Stimulated activated CD4-positive, alpha-beta T cell treated with anti-CD3 and anti-CD28 coated beads, Interleukin-1b, Interleukin-23, amount 100 ng/mL, for 1 hour (primary cell): ENCODE measurements at regions not wholly inside any gene's neighbourhood (a gene's known extent, or its start where the extent isn't known, plus 50 kb on each side); places are given as distances from the start of the nearest gene placed in this dataset.
"Not testable (repeated sequence)": the region's sequence is repeated elsewhere in the genome, so short reads cannot be mapped to it uniquely, and the experiment has no call there.

Experiments
- DNase-seq, 2 donors: peaks; one replicate each; pipeline ENCODE4 v3.0.0-alpha.2; 2020; ENCODE audit warnings: low read depth in 2 of 2

DNA sequence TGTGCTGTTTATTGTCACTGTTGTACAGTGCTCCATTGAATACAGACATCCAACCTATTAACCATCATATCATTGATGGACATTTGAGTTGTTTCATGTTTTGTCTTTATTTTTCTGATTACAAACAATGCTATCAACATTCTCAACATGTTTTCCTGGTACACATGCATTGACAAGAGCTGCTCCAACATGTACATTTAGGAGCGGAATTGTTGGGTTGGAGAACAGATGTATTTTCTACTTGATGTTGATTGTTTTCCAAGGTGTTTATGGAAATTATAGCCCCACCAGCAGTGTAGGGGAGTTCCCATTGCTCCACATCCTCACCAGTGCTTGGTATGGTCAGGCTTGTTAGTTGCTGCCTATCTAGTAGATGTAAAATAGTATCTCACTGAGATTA is 204.1 kb upstream of the CLINT1 start:
- DNase-seq: no peak

DNA sequence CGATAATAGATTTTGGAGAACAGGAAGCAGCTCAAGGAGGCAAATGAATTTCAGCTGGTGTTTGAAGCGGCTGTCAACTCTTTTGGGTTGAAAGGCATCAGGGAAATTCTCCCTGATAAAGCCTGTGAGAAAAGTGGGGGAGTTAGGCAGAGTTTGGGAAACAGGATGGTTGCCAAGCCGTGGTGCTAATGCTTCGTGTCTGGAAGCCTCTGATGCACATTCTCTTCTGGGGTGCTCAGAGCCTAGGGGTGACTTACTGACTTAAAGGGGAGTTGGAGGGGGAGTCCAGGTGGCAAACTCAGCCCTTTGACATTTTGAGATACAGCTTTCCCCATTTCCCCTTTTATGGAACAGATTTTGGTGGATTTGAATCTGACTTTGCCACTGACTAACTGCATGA is 202.5 kb upstream of the CLINT1 start:
- DNase-seq: no peak

DNA sequence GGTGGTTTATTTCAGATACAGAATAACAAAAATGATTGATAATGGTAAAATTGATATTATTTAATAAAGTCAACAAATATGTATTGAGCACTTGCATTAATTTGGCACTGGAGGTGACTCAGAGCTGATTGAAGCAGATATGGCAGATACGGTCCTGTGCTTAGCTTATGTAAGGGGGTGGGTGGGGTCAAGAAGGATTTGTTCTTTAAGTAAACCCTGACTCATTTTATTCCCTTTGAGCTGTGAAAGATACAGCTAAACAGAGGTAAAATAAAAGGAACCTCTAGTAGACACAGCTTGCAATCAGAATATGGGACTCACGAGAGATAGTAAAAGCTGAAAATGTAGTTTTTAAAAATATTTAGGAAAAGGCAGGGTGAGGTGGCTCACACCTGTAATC is 201.3 kb upstream of the CLINT1 start:
- no peak for DNase-seq

DNA sequence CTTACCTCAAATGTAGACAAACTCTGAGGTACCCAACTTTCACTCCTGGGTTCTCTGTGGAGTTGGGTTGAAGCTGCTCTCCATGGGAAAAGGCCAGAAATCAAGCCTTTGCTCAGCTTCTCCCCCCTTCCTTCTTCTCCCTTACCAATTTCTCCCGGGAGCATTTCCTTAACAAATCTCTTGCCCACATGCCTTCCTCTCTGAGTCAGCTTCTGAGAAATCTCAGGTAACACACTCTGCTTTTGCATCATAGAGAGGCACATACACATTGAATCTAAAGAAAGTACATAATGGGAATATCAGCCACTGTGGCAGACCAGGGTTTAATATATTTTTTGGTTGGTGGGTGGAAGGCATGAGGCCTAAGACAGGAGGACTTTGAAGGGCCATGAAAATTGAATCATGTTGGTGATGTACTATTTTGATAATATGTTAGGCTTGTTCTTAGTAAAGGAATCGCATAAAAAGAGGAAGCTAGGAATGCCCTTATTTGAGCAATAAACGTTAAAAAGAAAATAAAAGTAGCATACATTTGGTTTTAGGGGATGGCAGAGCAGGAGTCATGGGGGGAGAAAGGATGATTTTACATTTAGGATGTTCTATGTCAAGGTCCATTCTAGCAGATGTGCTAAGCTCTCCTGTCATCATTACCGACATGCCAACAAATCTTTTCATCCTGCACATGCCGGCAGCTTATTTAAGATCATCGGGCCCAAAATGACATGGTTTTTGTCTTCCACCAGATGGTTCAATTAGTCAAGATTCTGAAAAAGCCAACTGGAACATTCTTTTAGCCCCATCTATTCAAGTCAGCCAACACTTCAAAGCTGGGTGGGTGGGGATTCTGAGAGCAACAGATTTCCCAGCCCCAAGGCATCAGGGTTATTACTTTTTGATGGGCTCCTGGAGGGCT is 199.5 kb upstream of the CLINT1 start:
- no peak for DNase-seq

DNA sequence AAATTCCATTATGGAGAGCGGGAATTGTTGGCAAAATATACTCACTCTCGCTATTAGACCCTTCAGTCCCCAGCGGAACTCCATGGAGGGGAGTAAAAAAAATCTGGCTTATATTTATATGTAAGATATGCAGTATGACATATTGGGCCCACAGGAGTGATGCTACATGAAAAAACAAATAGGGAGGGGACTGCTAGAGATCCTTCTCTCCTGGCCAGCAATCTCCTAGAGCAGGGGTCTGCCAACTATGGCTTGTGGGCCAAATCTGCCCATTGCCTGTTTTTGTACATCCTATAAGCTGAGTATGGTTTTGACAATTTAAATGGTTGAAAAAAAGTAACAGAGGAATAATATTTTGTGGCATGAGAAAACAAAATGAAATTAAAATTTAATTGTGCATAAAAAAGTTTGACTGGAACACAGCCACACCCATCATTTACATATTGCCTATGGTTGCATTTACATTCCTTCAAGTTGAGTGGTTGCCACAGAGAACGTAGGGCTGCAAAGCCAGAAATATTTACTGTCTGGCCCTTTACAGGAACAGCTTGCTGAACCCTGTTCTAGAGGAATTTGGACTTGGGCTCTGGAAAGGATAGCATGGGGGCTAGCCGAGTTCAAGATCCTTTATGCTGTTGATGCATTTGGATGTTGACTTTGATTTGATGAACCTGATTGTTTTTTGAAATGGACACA is 197.3 kb upstream of the CLINT1 start:
- no peak for DNase-seq

DNA sequence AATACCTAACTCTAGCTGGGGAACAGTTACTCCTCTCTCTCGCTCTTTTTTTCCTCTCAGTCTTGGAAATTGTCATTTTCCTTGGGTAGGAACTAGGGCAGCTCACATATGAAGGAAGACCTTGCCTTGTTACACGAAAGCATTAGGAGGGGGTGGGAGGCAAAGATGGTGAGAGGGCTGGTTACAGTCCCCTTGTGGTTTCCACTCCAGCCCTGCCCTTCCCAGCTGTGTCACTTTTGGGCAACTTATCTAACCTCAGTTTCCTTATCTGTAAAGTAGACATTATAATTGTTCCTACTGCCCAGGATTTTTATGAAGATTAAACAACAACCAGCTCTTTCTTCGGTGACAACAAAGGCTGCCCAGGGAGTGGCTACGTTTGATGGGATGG is 196.2 kb upstream of the CLINT1 start:
- DNase-seq: no peak

DNA sequence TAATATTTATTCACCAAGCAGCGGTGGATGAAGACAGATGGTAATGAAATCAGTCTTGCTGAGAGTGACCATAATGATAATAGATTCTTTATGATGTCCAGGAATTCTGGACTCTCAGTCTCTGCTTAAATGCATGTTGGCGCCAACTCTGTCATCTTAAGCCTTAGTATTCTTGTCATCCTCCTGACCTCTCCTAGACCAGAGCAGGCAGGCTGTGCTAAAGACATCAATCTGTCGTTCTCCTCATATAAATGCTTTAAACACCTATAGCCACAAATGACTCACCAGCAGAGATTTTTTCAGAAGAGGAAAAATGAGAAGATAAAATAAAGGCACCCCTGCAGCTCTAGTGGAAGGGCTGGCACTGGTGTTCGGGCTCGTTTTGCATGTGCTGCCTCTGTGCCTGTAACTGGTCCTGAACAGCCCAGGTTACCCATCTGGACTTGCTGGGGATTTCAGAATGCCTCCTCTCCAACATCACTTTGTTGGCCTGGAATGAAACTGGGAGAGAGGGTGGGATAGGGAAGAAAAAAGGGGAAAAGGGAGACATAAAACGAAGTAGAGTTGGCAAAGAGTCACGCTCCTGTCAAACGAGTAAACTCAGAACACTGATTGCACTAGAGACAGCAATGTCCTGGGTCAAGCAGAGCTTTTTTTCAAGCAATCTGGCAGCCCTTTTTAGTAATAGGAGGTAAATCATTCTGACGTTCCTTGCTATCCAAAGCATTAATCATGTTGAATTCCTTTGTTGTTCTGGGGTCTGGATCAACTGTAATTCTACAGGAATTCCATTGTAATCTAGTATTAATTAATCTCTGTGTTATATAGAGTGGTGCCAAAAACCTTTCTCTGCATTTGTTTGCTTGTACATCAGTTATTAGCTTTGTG is 195.5 kb upstream of the CLINT1 start:
- no peak for DNase-seq

DNA sequence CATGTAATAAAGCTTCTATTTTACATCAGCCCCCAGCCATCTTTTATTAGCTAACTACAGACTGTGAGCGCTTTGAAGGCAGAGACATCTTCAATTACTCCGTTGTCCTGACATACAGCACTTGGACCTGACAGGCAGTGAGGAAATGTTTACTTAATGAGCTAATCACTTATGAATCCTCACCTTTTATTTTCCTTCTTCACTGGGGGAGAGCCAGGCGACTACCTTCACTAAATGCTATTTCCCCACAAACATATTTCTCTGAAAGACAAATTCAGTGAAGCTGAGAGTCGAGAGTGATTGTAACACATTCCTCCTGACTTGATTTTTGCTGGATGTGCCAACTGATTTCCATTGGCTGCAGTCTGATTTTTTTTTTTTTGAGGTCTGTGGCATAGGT is 192.1 kb upstream of the CLINT1 start:
- no peak for DNase-seq

DNA sequence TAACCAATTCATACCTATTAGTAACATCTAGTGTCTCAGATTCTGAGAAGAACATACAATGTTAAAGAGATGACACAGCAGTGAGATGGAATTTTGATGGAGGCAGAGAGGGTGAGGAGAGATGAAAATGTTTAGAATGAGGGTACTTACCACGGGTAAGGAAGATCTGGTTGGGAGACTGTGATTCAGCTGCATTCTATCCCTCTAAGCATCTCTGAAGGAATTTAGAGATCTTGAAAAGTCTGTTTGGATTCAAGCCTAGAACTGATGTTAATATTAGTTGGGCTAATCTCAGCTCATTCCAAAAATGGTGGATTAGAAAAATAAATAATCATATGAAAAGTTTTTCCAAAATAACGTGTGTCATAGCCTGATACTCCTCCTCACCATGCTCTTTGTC is 191.5 kb upstream of the CLINT1 start:
- DNase-seq: no peak

DNA sequence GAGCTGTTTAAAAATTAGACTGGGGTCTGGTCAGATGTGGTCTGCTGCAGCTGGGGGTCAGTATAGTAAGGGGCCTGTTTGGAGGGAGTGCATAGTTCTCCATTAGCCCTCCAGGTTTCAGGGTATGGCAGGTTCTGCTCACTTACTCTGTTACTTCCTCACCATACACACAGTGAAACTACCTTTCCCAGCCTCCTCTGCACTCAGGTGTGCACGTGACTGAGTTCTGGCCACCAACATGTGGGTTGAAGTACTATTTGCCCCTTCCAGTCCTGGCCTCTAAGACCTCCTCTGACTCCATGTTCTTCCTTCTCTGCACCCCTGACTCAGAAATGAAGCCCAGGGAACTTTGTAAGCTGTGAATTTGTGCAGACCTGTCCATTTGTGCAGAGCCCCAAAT is 190.5 kb upstream of the CLINT1 start:
- no peak for DNase-seq

DNA sequence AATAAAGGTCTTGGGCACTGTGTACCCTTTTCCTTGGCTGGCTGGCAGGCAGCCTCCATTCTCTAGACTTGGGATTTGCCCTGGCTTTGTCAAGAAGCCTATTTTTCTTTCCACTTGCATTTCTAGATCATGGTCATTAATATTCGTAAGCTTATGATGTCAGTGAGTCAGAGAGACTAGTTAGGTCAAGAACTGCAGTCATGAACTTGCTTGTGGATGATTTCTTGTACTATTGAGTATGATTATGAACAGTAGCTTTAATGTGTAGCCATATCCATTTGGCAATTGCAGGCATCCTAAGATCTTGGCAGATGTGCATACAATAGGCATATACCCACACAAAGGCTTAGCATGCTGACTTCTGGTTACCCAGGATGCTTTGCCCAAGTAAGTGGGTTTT is 186.8 kb upstream of the CLINT1 start:
- no peak for DNase-seq

DNA sequence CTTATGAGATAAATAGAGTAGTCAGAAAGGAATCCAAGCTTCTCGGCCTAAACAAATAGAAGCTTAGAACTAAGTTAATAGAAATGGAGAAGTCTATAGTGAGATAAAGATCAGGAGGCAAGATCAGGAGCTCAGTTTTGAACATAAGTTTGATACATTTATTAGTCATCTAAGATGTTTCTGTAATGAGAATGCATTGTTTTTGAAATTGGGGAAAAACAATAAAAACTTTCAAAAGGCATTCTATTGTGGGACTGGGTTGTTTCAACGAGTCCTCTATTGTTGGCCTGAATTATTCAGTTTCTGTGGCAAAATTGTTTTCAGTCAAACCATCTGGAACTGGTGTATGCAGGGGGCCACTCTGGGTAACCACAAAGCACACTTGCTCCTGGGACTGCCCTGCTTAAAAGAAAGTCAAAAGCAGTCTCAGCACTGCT is 181.0 kb upstream of the CLINT1 start:
- no peak for DNase-seq

DNA sequence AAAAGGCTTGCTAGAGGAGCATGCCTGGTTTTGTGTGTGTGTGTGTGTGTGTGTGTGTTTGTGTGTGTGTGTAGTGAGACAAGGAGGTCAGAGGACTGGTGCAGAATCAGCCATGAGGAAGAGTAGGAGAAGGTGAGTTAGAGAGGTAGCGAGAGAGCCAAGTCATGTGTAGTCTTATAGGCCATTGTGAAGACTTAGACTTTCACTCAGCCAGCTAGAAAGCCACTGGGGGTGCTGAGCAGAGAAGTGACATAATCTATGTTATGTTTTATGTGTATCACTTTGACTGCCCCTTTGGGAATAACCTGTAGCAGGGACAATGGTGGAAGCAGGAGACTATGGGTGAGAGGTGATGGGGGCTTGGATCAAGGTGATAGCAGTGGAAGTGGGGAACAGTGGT is 180.5 kb upstream of the CLINT1 start:
- DNase-seq: no peak

DNA sequence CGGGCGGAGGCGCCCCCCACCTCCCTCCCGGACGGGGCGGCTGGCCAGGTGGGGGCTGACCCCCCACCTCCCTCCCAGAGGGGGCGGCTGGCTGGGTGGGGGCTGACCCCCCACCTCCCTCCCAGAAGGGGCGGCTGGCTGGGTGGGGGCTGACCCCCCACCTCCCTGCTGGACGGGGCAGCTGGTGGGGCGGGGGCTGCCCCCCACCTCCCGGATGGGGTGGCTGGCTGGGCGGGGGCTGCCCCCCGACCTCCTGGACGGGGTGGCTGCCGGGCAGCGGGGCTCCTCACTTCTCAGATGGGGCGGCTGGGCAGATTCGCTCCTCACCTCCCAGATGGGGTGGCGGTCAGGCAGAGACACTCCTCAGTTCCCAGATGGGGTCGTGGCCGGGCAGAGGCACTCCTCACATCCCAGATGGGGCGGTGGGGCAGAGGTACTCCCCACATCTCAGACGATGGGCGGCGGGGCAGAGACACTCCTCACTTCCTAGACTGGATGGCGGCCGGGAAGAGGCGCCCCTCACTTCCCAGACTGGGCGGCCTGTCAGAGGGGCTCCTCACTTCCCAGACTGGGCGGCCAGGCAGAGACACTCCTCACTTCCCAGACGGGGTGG is 178.1 kb upstream of the CLINT1 start:
- DNase-seq: not testable (repeated sequence)

DNA sequence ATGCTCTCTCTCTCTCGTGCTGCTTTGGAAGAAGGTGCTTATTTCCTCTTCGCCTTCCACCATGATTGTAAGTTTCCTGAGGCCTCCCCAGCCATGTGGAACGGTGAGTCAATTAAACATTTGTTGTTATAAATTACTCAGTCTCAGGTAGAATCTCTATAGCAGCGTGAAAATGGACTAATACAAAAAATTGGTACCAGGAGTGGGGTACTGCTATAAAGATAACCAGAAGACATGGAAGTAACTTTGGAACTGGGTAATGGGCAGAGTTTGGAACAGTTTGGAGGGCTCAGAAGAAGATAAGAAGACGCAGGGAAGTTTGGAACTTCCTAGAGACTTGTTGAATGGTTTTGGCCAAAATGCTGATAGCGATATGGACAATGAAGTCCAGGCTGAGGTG is 175.6 kb upstream of the CLINT1 start:
- DNase-seq: not testable (repeated sequence)

DNA sequence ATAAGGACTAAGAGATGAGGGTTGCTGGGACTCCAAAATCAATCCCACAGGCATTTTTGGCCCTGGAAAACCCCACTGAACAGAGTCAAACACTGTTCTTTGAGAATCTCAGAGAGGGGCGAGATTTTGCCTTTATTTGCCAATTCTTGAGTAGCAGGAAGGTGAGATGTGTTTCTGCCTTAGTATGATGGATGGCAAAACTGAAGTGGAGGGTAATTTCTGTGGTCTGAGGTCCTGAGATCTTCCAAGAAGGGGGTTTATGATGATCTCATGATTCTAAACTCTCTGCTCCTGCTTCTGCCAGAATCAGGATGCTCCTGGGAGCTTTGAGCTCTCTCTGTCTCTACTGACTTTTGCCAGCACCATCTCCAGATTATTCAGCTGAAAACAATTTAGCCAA is 174.8 kb upstream of the CLINT1 start:
- DNase-seq: no peak

DNA sequence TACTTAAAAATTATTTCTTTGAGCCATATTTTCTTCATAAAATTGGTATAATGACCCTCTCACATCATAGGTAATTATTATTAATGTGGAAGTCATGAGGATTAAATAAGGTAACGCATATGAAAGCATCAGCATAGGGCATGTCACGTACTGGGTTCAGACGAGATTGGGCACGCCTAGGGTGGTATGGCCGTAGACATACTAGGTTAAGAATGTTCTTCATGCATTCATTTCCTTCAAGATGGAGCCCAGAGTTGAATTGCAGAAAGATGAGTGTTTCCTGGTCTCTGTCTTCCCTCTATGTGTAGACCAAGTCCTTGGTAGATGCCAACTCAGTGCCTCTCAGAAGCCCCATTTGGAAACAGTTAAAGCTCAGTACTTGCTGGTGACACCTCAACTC is 174.1 kb upstream of the CLINT1 start:
- DNase-seq: no peak

DNA sequence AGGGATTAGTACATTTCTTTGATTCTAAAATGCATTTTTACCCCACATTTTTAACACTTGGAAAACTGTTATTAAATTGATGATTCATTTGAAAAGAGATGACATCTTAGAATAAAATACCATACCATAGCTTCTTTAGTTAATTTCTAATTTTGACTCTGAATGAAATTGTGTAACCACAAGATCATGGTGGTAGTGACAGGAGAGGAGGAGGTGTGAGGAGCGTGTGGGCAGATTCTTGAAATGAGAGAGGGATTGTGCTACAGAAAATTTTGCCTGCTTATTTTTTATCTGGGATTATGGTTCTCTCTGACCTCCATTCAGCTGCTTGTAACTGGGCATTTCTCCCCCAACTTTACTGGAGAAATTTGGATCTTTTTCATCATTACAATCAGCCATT is 173.3 kb upstream of the CLINT1 start:
- DNase-seq: no peak

DNA sequence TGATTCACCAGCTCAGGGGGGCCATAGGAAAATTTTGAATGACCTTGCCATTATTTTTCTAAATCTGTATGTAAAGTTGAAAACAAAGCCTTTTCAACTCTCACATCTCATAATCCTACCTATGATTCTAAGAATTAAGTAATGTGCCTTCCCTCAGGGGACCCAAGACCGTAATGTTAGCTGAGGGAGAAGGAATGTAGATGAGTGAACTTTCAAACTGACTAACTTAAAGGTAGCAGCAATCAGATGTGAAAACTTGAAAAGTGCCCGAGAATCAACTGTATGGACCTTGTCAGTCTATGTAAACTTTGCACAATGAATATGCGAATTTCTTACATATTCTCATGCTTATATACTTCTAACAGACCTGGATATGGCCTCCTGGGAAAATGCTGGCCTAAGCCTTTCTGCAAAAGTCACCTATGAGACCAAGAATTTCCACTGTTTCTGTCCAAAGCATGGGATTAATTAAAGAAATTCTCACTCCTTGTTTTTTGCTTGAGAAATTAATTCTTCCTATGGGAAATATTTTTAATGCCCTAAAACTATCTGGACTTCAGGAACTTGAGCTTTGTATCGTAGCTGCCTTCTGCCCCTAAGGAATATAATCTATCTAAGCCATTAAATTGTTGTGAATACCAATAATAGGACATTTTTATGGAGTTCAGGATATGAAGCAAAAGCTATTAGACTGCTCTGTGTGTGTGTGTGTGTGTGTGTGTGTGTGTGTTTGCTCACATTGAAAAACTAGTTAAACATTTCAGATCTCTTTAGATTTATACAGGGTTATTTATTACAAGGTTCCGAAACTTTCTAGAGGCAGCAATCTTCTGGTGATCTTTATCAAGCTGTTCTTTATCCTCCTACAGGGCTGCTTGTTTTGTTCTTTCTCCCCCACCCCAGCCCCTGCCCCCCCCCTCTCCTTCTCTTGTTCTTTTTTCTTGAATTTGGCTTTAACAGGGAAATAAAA is 169.1 kb upstream of the CLINT1 start:
- no peak for DNase-seq

DNA sequence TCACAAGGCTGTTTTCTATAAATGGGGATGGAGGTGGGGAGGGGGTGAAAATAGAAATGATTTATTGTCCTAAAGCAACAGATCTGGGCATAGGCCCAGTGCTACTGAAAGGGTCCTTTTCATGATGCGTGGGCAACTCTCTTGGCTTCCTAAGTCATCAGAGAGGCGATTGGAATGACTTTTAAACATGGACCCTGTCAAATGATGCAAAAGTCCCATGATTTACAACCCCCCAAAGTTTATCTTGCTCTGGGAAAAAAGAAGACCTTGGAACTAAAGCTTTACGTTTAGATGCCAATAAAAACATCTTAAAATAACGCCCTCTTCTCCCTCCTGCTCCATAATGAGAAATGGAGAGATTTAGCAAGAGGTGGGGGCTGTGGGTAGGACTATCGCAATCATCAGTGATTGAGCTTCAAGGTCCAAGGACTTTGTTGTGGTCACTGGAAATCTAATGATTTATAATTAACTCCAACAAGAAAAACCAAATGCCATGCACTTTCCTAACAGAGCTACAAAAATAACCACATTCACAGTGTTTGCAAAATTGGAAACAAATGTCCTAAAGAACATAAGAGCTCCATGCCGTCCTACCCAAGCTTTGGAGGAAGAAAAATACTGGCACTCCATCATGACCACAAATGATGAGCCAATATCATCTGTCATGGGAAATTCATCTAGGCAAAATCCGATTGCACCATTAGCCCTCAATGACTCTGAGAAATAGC is 167.5 kb upstream of the CLINT1 start:
- no peak for DNase-seq
